GM21825 (cell line): ENCODE measurements at regions not wholly inside any gene's neighbourhood (a gene's known extent, or its start where the extent isn't known, plus 50 kb on each side); places are given as distances from the start of the nearest gene placed in this dataset.
A peak's percentile ranks its signal among the peaks of the same experiment; 100 is the strongest.
"Not testable (repeated sequence)": the region's sequence is repeated elsewhere in the genome, so short reads cannot be mapped to it uniquely, and the experiment has no call there.

ENCODE experiments used
- ATAC-seq: cut with Tn5 transposase; IDR thresholded peaks from one replicate; pipeline ENCODE4 v1.9.1; 2021; ENCODE audit warnings: mild to moderate bottlenecking, moderate library complexity; ENCODE audit not compliant: unreplicated experiment

DNA sequence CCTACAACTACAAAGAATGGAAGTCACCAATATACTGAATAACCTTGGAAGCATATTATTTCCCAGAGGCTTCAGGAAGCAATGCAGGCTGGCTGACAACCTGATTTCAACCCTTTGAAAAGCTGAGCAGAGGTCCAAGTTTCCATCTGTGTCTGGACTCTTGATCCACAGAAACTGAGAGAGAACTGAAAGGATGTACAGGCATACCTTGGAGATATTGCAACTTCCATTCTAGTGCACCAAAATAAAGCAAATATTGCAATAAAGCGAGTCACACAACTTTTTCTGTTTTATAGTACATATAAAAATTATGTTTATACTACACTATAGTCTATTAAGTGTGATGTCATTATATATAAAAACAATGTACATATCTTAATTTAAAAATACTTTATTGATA is 85.3 kb downstream of the TYW3 start:
- ATAC-seq = no peak

- no peak for ATAC-seq
Measured at GRCh38 chr1:74818661-74819456, 85.9 kb downstream of the TYW3 start.

GRCh38 chr1:74822851-74823401 is 90.0 kb downstream of the TYW3 start:
- ATAC-seq = no peak

GRCh38 chr1:74824497-74825107 is 91.7 kb downstream of the TYW3 start:
- ATAC-seq = peak; percentile 87

- no peak for ATAC-seq
Measured at GRCh38 chr1:74830766-74831165, 97.8 kb downstream of the TYW3 start.

DNA sequence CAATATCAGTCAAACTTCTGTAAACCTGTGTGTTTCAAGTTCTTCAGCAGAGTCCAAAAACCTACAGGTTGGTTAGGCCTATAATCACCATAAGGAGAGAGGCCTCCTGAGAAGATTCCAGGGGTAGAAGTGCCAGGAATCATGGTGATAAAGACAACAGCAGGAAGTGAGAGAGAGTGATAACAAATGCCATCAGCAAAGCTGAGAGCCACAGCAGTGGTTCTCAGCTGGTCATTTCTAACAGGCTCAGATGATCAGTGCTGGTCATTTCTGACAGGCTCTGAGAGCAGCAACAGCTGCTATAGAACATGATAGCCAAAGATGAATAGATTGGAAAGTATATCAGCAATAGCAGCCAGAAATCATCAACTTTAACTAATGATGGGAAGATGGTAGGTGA is 101.3 kb downstream of the TYW3 start:
- ATAC-seq = no peak

- ATAC-seq = no peak
Measured at GRCh38 chr1:74835051-74835450, 102.1 kb downstream of the TYW3 start.

- no peak for ATAC-seq
Measured at GRCh38 chr1:74842726-74843125, 109.8 kb downstream of the TYW3 start.

- no peak for ATAC-seq
Measured at GRCh38 chr1:74847715-74848114, 114.8 kb downstream of the TYW3 start.

DNA sequence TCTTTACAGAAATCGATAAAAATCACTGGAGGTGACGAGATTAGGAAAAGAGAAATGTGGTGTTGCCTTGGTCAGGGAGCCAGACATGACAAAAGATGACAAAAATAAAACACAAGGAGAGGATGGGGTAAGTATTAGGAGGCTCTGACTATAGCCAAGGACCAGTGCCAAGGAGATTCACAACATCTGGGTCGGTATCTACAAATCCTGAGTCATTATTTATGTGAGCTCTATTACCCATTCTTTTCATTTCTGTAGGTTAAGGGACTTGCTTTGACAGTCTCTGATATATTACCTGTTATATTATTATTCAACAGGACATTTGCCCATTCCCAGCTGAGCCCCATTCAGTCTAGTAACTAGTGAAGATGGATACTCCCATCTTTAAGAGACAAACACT is 120.8 kb downstream of the TYW3 start:
- no peak for ATAC-seq

GRCh38 chr1:74856174-74856573 is 123.2 kb downstream of the TYW3 start:
- ATAC-seq = no peak

GRCh38 chr1:74857676-74858075 is 124.7 kb downstream of the TYW3 start:
- no peak for ATAC-seq

GRCh38 chr1:74858136-74858535 is 125.2 kb downstream of the TYW3 start:
- no peak for ATAC-seq

DNA sequence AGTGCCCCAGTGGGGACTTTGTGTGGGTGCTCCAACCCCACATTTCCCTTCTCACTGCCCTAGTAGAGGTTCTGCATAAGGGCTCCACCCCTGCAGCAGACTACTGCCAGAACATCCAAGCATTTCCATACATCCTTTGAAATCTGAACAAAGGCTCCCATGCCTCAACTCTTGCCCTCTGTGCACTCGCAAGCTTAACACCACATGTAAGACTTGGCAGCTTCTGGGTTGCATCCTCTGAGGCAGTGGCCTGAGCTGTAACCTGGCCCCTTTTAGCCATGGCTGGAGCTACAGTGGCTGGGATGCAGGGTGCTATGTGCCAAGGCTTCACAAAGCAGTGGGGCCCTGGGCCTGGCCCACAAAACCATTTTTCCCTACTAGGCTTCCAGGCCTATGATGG is 128.9 kb downstream of the TYW3 start:
- ATAC-seq = no peak

GRCh38 chr1:74869702-74870101 is 136.8 kb downstream of the TYW3 start:
- no peak for ATAC-seq

DNA sequence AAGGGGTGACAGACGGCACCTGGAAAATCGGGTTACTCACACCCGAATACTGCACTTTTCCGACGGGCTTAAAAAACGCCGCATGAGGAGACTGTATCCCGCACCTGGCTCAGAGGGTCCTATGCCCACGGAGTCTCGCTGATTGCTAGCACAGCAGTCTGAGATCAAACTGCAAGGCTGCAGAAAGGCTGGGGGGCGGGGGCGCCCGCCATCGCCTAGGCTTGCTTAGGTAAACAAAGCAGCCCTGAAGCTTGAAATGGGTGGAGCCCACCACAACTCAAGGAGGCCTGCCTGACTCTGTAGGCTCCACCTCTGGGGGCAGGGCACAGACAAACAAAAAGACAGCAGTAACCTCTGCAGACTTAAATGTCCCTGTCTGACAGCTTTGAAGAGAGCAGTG is 144.4 kb downstream of the TYW3 start:
- ATAC-seq = not testable (repeated sequence)

GRCh38 chr1:74895411-74895810 is 162.5 kb downstream of the TYW3 start:
- ATAC-seq = no peak

DNA sequence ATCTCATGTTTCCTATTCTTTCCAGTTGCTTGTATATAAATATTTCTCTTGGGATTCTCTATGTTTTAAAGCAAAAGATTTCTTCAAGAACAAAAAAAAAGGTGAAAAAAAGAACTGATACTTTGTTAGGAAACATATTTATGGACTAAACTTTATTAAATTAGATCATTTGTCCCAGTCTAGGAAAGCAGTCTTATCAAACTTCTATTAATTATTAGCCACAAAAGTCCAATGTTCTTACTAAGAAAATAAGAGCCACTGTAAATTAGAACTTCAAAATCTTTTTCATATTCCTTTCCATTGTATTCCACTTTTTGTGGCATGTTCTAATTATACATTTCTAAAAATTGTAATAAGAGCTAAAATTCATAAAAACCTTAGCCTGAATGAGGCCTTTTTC is 175.2 kb downstream of the TYW3 start:
- ATAC-seq = no peak

GRCh38 chr1:74908797-74909196 is 175.8 kb downstream of the TYW3 start:
- no peak for ATAC-seq

GRCh38 chr1:74913978-74914377 is 181.0 kb downstream of the TYW3 start:
- no peak for ATAC-seq

- no peak for ATAC-seq
Measured at GRCh38 chr1:74933500-74933899, 200.5 kb downstream of the TYW3 start.

GRCh38 chr1:74935446-74935845 is 198.7 kb upstream of the LHX8 start:
- no peak for ATAC-seq
